GM11168 (cell line): ENCODE measurements at regions not wholly inside any gene's neighbourhood (a gene's known extent, or its start where the extent isn't known, plus 50 kb on each side); places are given as distances from the start of the nearest gene placed in this dataset.

Experiments used
- in situ Hi-C: fragments of 300-500 bp; cut with MboI; formaldehyde crosslinking; loops from one replicate; pipeline ENCODE4 v1.12.0; 2022; ENCODE audit warnings: low sequenced_read_pairs; ENCODE audit not compliant: unreplicated experiment

- in situ Hi-C loops: no loop called here
Observed at GRCh38 chr19:32200312-32201038, 144.9 kb upstream of the ZNF507 start.

- in situ Hi-C loops: no loop called here
Observed at GRCh38 chr19:32201211-32201610, 144.2 kb upstream of the ZNF507 start.

GRCh38 chr19:32201636-32202051, 143.8 kb upstream of the ZNF507 start:
- in situ Hi-C loops: no loop called here

- in situ Hi-C loops: no loop called here
Observed at GRCh38 chr19:32202244-32202643, 143.2 kb upstream of the ZNF507 start.

GRCh38 chr19:32203161-32203560, 142.2 kb upstream of the ZNF507 start:
- in situ Hi-C loops: no loop called here

GRCh38 chr19:32206065-32206464, 139.3 kb upstream of the ZNF507 start:
- in situ Hi-C loops: no loop called here

GRCh38 chr19:32208060-32208459, 137.3 kb upstream of the ZNF507 start:
- in situ Hi-C loops: no loop called here

- in situ Hi-C loops: no loop called here
Observed at GRCh38 chr19:32219392-32219791, 126.0 kb upstream of the ZNF507 start.

- in situ Hi-C loops: no loop called here
Observed at GRCh38 chr19:32219881-32220472, 125.4 kb upstream of the ZNF507 start.

GRCh38 chr19:32220951-32221350, 124.5 kb upstream of the ZNF507 start:
- in situ Hi-C loops: no loop called here

GRCh38 chr19:32222556-32222955, 122.9 kb upstream of the ZNF507 start:
- in situ Hi-C loops: no loop called here

- in situ Hi-C loops: no loop called here
Observed at GRCh38 chr19:32223106-32223505, 122.3 kb upstream of the ZNF507 start.

GRCh38 chr19:32223595-32224370, 121.6 kb upstream of the ZNF507 start:
- in situ Hi-C loops: no loop called here

GRCh38 chr19:32224371-32225244, 120.8 kb upstream of the ZNF507 start:
- in situ Hi-C loops: loop anchor here (25.0 kb wide), 2 partner anchors 1437 to 1537 kb away; no protein-coding TSS in a partner anchor

- in situ Hi-C loops: loop anchor here (25.0 kb wide), 2 partner anchors 1440 to 1540 kb away; no protein-coding TSS in a partner anchor
Observed at GRCh38 chr19:32227561-32228165, 117.7 kb upstream of the ZNF507 start.

GRCh38 chr19:32230441-32230840, 115.0 kb upstream of the ZNF507 start:
- in situ Hi-C loops: loop anchor here (25.0 kb wide), 2 partner anchors 1443 to 1543 kb away; no protein-coding TSS in a partner anchor

- in situ Hi-C loops: loop anchor here (25.0 kb wide), 2 partner anchors 1444 to 1544 kb away; no protein-coding TSS in a partner anchor
Observed at GRCh38 chr19:32231020-32231419, 114.4 kb upstream of the ZNF507 start.

- in situ Hi-C loops: loop anchor here (25.0 kb wide), 2 partner anchors 1444 to 1544 kb away; no protein-coding TSS in a partner anchor
Observed at GRCh38 chr19:32231691-32232090, 113.7 kb upstream of the ZNF507 start.

GRCh38 chr19:32232449-32232848, 113.0 kb upstream of the ZNF507 start:
- in situ Hi-C loops: loop anchor here (25.0 kb wide), 2 partner anchors 1445 to 1545 kb away; no protein-coding TSS in a partner anchor
